Activated CD8-positive, alpha-beta memory T cell treated with anti-CD3 and anti-CD28 coated beads, Interleukin-2, amount 10 ng/mL, durations not matched to agents 7 days and 5 days (primary cell): ENCODE measurements at regions not wholly inside any gene's neighbourhood (a gene's known extent, or its start where the extent isn't known, plus 50 kb on each side); places are given as distances from the start of the nearest gene placed in this dataset.

Experiments used
- ATAC-seq: fragments of 150-1000 bp; cut with Tn5 transposase; one replicate; pipeline ENCODE4 v1.10.0; 2021; ENCODE audit warnings: moderate library complexity
- CTCF ChIA-PET: fragments of 350-600 bp; sonication (Branson Sonifier 250); formaldehyde crosslinking; loops from one replicate; lab custom pipeline; 2021; ENCODE audit warnings: antibody characterized with exemption; lab: Charles Lee
- DNase-seq: peaks from one replicate; pipeline ENCODE4 v3.0.0-alpha.2; 2020
- H3K27ac Mint-ChIP-seq: one replicate; pipeline ENCODE4 v1.8.0; 2021; ENCODE audit warnings: mild to moderate bottlenecking, mixed read lengths
- H3K27me3 Mint-ChIP-seq: one replicate; pipeline ENCODE4 v1.8.0; 2021; ENCODE audit warnings: mixed read lengths
- H3K36me3 Mint-ChIP-seq: one replicate; pipeline ENCODE4 v1.8.0; 2021; ENCODE audit warnings: mild to moderate bottlenecking, mixed read lengths
- H3K4me1 Mint-ChIP-seq: one replicate; pipeline ENCODE4 v1.8.0; 2021; ENCODE audit warnings: mixed read lengths
- H3K4me3 Mint-ChIP-seq: one replicate; pipeline ENCODE4 v1.8.0; 2021; ENCODE audit warnings: mild to moderate bottlenecking, moderate library complexity, mixed read lengths
- H3K9me3 Mint-ChIP-seq: one replicate; pipeline ENCODE4 v1.8.0; 2022; ENCODE audit warnings: low read depth, mixed read lengths

DNA sequence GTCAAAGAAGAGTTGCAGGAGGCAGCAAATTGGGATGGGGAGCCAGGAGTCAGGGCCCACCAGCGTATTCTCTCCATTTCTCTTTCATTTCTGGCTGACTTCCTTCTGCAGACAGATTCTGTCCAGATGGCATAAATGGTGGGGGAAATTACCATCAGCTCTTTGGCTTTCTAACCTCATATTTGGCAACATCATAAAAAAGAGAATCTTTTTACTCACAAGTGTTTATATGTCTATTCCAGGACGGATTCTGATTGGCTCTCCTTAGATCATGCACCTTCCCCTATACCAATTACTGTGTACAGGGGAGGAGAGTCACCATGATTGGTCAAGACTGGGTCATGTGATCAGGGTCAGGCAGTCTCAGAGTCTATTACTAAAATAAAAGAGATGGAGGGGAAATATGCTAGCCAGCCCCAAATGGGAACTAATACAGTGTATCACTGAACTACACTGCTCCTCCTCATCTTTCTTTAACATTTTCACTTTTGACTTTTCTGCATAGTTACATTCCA lies 537.1 kb upstream of the EEF2KMT start:
- no peaks in the 10 kb centered on the region for H3K27me3 Mint-ChIP-seq
- ATAC-seq (no peak), DNase-seq (no peak)
- H3K9me3 Mint-ChIP-seq, result peaks cover 6% of the 10 kb centered on the region
- H3K36me3 Mint-ChIP-seq, result no peaks in the 10 kb centered on the region
- H3K27ac Mint-ChIP-seq, result no peak overlapping the region
- CTCF ChIA-PET, result interaction anchor here (1.2 to 3.4 kb wide), 4 partner anchors 15 to 395 kb away, joined by 3 to 13 read pairs (median 4); no protein-coding TSS in a partner anchor
- H3K4me1 Mint-ChIP-seq, result no peaks in the 10 kb centered on the region
- H3K4me3 Mint-ChIP-seq, result no peak overlapping the region

DNA sequence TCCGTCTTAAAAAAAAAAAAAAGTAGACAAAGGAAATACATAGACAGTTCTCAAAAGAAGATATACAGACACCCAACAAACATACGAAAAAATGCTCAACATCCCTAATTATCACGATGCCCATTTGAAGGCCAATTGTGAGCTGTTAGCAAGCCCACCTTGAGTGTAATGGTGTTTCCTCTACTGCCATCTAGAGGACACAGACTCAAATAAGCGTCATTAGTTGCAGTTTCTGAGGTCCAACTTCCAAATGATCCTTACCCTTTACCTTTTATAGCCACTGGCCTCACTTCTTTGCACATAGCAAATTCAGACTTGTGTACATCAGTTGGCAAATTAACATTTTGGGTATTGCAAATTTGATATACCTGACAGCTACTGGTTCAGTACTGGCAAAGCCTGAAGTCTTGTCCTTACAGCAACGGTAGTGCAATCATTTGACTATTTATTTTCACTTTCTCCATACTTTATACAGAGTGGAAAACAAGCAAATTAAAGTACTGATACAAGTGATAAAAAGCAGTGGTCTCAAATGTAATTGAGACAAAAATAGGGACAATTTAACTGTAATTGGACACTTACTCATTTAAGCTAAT lies 536.3 kb upstream of the EEF2KMT start:
- DNase-seq, result no peak
- CTCF ChIA-PET, result interaction anchor here (0.9 to 3.4 kb wide), 5 partner anchors 14 to 394 kb away, joined by 3 to 13 read pairs (median 3); no protein-coding TSS in a partner anchor
- no peak for ATAC-seq
- H3K27me3 Mint-ChIP-seq, result no peaks in the 10 kb centered on the region
- H3K4me1 Mint-ChIP-seq, result no peaks in the 10 kb centered on the region
- peaks cover 7% of the 10 kb centered on the region for H3K9me3 Mint-ChIP-seq
- H3K27ac Mint-ChIP-seq, result no peak overlapping the region
- H3K36me3 Mint-ChIP-seq, result no peaks in the 10 kb centered on the region
- H3K4me3 Mint-ChIP-seq, result no peak overlapping the region

DNA sequence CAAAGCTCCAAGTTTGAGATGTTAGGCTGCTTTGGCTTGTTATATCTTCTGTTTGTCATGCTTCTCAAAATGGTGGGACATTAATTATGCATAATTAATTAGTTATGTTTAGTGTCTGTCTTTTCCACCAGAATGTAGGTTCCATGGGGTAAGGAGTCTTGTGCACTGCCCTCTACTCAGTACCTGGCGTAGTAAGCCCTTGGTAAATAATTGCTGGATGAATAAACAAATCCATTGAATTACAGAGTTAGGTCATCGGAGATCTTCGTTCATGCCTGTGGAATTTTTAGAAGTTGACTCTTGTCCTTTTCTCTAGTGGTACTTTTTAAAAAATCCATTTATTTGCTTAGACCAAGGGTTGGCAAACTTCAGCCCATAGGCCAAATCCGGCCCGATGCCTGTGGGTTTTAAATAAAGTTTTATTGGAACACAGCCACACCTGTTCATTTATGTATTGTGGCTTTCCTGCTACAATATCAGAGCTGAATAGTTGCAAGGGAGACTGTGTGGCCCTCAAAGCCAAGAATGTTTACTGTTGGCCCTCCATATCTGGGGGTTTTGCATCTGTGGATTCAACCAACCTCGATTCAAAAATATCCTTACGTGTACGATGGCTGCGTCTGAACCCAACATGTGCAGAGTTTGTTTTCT lies 524.8 kb upstream of the EEF2KMT start:
- no peaks in the 10 kb centered on the region for H3K36me3 Mint-ChIP-seq
- ATAC-seq (no peak), DNase-seq (no peak)
- H3K27me3 Mint-ChIP-seq, result peaks cover 4% of the 10 kb centered on the region
- no peaks in the 10 kb centered on the region for H3K4me1 Mint-ChIP-seq
- CTCF ChIA-PET, result no interaction called here
- H3K9me3 Mint-ChIP-seq, result peaks cover 9% of the 10 kb centered on the region
- H3K27ac Mint-ChIP-seq, result no peak overlapping the region
- no peak overlapping the region for H3K4me3 Mint-ChIP-seq

DNA sequence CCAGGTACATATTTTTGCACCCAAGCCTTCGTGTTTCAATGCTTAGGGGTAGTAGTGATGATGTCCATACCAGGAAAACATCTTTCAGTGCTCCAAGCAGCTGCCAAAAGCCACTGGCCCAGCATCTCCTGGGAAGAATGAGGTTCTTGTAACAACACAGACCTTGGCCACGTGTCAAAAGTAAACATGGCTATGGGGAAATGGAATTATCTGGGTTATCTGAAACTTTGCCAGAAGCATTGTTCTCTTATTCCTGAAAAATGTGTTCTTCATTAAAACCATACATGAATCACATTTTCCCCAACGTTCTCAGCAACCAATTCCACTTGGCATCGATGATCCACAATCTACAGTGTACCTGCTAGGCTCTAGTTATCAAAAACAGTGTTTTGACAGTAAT lies 524.2 kb upstream of the EEF2KMT start:
- ATAC-seq (no peak), DNase-seq (no peak)
- Mint-ChIP-seq H3K36me3 (no peaks in the 10 kb centered on the region), H3K27ac (no peak overlapping the region), H3K9me3 (peaks cover 6% of the 10 kb centered on the region), H3K4me1 (no peaks in the 10 kb centered on the region), H3K4me3 (no peak overlapping the region), H3K27me3 (peaks cover 8% of the 10 kb centered on the region)
- CTCF ChIA-PET, result no interaction called here

DNA sequence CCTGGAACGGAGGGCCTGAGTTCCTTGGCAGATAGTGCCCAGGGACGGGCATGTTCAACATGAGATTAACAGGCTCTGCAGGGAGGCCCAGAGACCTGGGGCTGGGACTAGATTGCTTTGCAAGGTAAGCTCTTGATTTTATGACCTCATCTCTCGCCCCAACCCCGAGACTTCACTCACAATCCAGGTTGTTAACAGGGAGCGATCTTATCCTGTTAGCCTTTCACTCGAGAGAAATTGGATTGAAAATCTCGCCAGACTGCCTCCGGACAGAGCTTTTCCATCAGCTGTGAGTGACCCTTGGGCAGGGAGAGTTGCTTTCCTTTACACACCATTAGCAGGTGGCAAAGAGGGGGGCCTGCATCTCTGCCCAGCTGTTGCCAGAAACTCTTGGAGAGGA lies 521.7 kb upstream of the EEF2KMT start:
- Mint-ChIP-seq H3K27me3 (peaks cover 8% of the 10 kb centered on the region), H3K36me3 (no peaks in the 10 kb centered on the region), H3K9me3 (no peaks in the 10 kb centered on the region), H3K4me1 (peaks cover 4% of the 10 kb centered on the region), H3K27ac (no peak overlapping the region), H3K4me3 (no peak overlapping the region)
- CTCF ChIA-PET, result interaction anchor here (1.3 kb wide), 1 partner anchor 15 kb away, joined by 3 read pairs; no protein-coding TSS in a partner anchor
- ATAC-seq (no peak), DNase-seq (no peak)

DNA sequence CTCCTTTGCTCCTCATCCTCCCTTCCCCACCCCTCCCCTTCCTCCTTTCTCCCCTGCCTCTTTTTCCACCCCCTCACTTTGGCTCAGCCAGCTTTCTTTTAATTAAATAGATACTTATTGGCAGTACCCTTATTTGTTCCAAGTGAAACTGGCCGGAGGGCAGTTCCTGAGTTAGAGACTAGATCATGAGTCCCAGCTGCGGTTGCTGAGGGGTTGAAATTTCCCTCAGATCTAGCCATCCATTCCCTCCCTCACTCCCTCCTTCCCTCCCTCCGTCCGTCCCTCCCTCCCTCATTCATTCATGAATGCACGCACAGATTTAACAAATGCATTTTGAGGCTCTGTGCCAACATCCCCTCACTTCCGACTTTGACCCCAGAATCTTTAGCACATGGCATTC lies 519.2 kb upstream of the EEF2KMT start:
- Mint-ChIP-seq H3K27me3 (peaks cover 8% of the 10 kb centered on the region), H3K9me3 (no peaks in the 10 kb centered on the region), H3K4me3 (no peak overlapping the region), H3K4me1 (peaks cover 4% of the 10 kb centered on the region), H3K27ac (no peak overlapping the region), H3K36me3 (no peaks in the 10 kb centered on the region)
- CTCF ChIA-PET, result interaction anchor here (0.8 to 1.9 kb wide), 7 partner anchors 16 to 559 kb away, joined by 3 to 13 read pairs (median 4); no protein-coding TSS in a partner anchor
- DNase-seq, result no peak
- no peak for ATAC-seq

DNA sequence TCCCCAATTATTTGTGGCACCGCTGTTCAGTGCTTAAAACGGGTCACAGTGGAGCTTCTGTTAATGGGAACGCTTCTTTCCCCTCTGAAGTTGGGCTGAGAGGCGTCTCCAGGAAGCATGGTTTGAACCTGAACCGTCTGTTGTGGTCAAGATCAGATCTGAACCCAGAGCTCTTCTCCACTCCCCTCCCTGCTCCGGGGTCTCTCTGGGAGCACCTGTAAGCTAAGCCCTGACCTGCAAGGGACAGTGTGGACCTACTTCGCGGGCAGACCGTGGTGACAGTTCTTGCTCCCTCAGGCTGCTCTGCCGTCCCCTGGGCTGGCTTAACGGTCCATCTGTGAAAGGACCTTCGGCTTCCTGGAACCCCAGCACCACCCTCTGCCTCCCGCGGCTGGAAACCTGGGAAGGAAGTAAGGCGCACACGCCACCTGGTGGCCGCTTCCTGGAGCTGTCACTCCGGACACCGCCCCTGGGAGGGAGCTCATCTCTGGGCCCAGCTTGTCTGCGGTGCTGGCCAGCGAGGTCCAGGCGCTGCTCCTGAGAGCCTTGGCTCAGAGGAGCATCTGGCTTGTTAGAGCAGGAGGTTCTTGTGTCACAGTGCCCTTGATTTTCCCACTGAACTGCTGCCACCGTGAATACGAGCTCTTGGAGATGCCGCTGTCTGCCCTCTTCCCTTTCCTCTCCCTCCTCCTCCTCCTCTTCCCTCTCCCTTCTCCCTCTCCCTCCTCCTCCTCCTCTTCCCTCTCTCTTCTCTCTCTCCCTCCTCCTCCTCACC lies 518.5 kb upstream of the EEF2KMT start:
- ATAC-seq, result peak; percentile 55
- no peaks in the 10 kb centered on the region for H3K36me3 Mint-ChIP-seq
- no peak overlapping the region for H3K27ac Mint-ChIP-seq
- no peaks in the 10 kb centered on the region for H3K9me3 Mint-ChIP-seq
- peak overlapping the region; percentile 37 for H3K4me3 Mint-ChIP-seq
- DNase-seq, result peak; percentile 45
- H3K4me1 Mint-ChIP-seq, result peaks cover 4% of the 10 kb centered on the region
- H3K27me3 Mint-ChIP-seq, result peaks cover 8% of the 10 kb centered on the region
- CTCF ChIA-PET, result interaction anchor here (0.6 to 1.9 kb wide), 14 partner anchors 8 to 564 kb away, joined by 3 to 13 read pairs (median 4); no protein-coding TSS in a partner anchor

DNA sequence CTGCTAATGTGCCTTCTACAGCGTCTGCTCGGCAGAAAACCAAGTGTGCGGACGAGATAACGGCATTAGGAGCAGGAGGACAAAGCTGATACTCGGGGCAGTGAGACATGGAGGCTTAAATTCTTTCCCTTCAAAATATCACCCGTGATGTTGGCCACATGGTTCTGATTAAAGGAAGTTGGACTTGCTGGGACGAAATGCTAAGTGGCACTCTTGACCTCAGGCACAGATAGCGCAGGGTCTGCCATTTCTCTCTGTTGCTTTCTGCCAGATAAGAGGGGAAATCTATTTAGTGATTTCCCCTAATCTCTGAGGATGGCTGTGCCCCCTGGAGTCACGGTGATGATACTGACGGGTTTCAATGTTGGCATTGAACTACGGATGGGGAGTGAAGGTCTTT lies 509.6 kb upstream of the EEF2KMT start:
- H3K27ac Mint-ChIP-seq, result no peak overlapping the region
- ATAC-seq (no peak), DNase-seq (no peak)
- CTCF ChIA-PET, result no interaction called here
- H3K27me3 Mint-ChIP-seq, result no peaks in the 10 kb centered on the region
- no peak overlapping the region for H3K4me3 Mint-ChIP-seq
- H3K36me3 Mint-ChIP-seq, result no peaks in the 10 kb centered on the region
- H3K4me1 Mint-ChIP-seq, result no peaks in the 10 kb centered on the region
- no peaks in the 10 kb centered on the region for H3K9me3 Mint-ChIP-seq

DNA sequence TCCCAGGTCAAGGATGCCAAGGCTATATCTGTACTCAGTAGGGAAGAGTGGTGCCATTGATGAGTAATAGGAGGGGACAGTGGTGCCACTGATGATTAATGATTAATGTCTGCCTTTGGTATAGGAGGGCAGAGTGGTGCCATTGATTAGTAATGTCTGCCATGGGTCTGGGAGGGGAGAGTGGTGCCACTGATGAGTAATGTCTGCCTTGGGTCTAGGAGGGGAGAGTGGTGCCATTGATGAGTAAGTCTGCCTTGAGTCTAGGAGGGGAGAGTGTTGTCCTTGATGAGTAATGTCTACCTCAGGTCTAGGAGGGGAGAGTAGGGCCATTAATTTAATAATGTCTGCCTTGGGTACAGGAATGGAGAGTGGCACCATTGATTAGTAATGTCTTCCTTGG lies 507.8 kb upstream of the EEF2KMT start:
- DNase-seq (no peak), ATAC-seq (no peak)
- H3K9me3 Mint-ChIP-seq, result no peaks in the 10 kb centered on the region
- H3K4me3 Mint-ChIP-seq, result no peak overlapping the region
- CTCF ChIA-PET, result no interaction called here
- no peaks in the 10 kb centered on the region for H3K4me1 Mint-ChIP-seq
- H3K27ac Mint-ChIP-seq, result no peak overlapping the region
- no peaks in the 10 kb centered on the region for H3K27me3 Mint-ChIP-seq
- no peaks in the 10 kb centered on the region for H3K36me3 Mint-ChIP-seq

DNA sequence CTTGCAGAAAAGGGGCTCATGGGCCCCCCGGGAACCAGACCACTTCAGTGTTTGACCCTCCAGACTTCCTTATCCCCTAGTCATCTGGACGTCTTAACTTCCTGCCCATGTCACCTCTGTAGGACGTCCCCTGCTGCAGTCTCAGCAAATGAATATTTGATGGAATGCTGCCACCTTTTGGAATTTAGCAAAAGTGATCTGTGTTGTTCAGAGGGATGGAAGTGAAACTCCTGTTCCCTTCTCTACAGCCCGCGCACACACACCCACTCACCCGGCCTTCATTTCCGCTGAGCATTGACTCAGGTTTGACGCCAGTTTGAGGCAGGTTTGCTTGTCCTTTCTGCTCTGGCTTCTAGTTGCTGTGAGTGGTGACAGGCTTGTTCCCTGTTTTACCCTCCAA lies 507.2 kb upstream of the EEF2KMT start:
- Mint-ChIP-seq H3K27ac (no peak overlapping the region), H3K4me3 (no peak overlapping the region), H3K27me3 (no peaks in the 10 kb centered on the region), H3K36me3 (no peaks in the 10 kb centered on the region), H3K4me1 (no peaks in the 10 kb centered on the region), H3K9me3 (no peaks in the 10 kb centered on the region)
- no peak for DNase-seq
- no peak for ATAC-seq
- CTCF ChIA-PET, result no interaction called here

DNA sequence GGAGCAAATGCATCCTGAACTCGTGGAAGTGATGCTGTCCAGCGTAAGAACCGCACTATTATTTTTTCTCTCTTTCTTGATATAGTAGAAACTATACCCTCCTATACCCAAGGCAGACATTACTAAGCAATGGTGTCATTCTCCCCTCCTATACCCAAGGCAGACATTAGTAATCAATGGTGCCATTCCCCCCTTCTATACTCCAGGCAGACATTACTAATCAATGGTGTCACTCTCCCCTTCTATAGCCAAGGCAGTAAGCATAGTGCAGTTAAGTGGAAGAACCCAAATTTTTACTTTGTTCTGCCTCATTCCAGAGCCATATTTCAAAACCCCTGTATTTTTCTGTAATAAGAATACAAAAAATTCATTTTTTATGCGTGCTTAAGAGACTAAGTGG lies 506.2 kb upstream of the EEF2KMT start:
- H3K36me3 Mint-ChIP-seq, result no peaks in the 10 kb centered on the region
- ATAC-seq (no peak), DNase-seq (no peak)
- H3K4me3 Mint-ChIP-seq, result no peak overlapping the region
- no peaks in the 10 kb centered on the region for H3K4me1 Mint-ChIP-seq
- H3K27ac Mint-ChIP-seq, result no peak overlapping the region
- no peaks in the 10 kb centered on the region for H3K27me3 Mint-ChIP-seq
- H3K9me3 Mint-ChIP-seq, result no peaks in the 10 kb centered on the region
- CTCF ChIA-PET, result no interaction called here

DNA sequence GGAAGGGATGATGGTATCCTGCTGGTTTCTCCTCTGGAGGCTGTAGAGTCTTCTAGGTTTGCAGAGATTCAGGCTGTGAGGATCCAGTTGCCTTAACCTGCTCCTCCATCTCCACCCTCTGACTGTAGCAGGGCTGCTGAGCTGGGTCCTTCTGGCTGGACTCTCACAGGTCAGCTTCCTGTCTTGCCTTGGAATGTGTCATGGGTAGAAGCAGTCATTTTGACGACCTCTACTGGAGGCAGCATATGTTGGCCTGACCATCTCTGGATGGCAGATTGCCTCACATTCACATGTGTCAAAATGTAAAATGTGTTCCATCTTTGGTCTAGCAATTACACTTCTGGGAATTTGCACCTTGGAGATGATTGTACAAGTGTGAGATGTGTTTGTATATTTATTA lies 504.4 kb upstream of the EEF2KMT start:
- Mint-ChIP-seq H3K4me1 (no peaks in the 10 kb centered on the region), H3K4me3 (no peak overlapping the region), H3K36me3 (no peaks in the 10 kb centered on the region), H3K9me3 (peaks cover 2% of the 10 kb centered on the region), H3K27ac (no peak overlapping the region), H3K27me3 (no peaks in the 10 kb centered on the region)
- CTCF ChIA-PET, result interaction anchor here (1.4 kb wide), 1 partner anchor 14 kb away, joined by 5 read pairs; no protein-coding TSS in a partner anchor
- no peak for DNase-seq
- ATAC-seq, result no peak

DNA sequence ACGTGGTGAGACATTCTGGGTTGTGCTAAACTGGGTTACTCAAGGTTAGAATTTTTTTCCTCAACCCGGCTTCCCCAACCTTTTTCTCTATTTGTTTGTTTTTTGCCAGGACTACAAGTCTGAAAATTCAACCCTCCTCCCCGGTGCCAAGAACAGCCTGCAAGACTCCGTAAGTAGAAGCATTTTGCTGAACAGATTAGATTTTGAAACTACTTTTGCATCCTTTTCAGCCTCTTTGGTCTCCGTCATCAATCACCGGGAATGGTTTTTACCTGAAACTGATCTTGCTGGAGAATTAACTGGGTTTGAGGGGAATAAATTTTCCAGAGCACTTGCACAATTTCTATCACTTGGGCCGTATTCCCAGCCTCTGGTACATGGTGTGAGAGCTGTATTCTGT lies 501.2 kb upstream of the EEF2KMT start:
- H3K4me3 Mint-ChIP-seq, result no peak overlapping the region
- DNase-seq (no peak), ATAC-seq (no peak)
- H3K27me3 Mint-ChIP-seq, result no peaks in the 10 kb centered on the region
- H3K9me3 Mint-ChIP-seq, result peaks cover 2% of the 10 kb centered on the region
- no peaks in the 10 kb centered on the region for H3K4me1 Mint-ChIP-seq
- H3K27ac Mint-ChIP-seq, result no peak overlapping the region
- H3K36me3 Mint-ChIP-seq, result no peaks in the 10 kb centered on the region
- CTCF ChIA-PET, result no interaction called here
